K562 (cell line): ENCODE measurements at regions not wholly inside any gene's neighbourhood (a gene's known extent, or its start where the extent isn't known, plus 50 kb on each side); places are given as distances from the start of the nearest gene placed in this dataset.

Experiments used
- ATAC-seq: fragments of 200-7000 bp; cut with Tn5 transposase; 3 replicates; pipeline ENCODE4 v1.9.1; 2020; ENCODE audit warnings: moderate library complexity
- BruUV-seq: library from RNA; stranded (reverse); fragments of 400-500 nt; replicated peaks from 2 replicates; lab custom pipeline; 2021; lab: Mats Ljungman, UMichigan
- CTCF ChIA-PET: fragments of 300-600 bp; formaldehyde crosslinking; extraction: SDS; loops from one replicate; lab custom pipeline; 2021; ENCODE audit warnings: low intra/inter-chr PET ratio; lab: Yijun Ruan, JAX
- POLR2A ChIA-PET: fragments of 300-600, 350-650 bp; sonication (Branson Sonifier 250); formaldehyde crosslinking; extraction: SDS; loops from one replicate; lab custom pipeline; 2021; ENCODE audit warnings: antibody characterized with exemption, inconsistent platforms; lab: Yijun Ruan, JAX
- DNase-seq, 4 experiments: peaks; one replicate each; pipeline versions ENCODE4 v3.0.0 to v3.0.0-alpha.2; 2011 to 2018; ENCODE audit warnings: low spot score in 3 of 4, mixed read lengths in 3 of 4; ENCODE audit errors: extremely low read depth in 1 of 4
- FAIRE-seq: peaks from 2 replicates; lab custom pipeline; 2011; peaks lifted over from hg19 to GRCh38; lab: Jason Lieb, UNC
- H2AFZ ChIP-seq: 2 replicates; pipeline ENCODE4 v1.6.0; 2011; ENCODE audit warnings: low read depth, low read length, control low read depth, inconsistent platforms
- H3K27ac ChIP-seq: fragments of 200-600 bp; 3 replicates; pipeline ENCODE4 v1.8.0; 2011; ENCODE audit warnings: low read depth, mild to moderate bottlenecking, control low read depth, inconsistent platforms, low read length, moderate library complexity, mixed read lengths; ENCODE audit errors: extremely low read depth
- H3K27me3 ChIP-seq, 2 experiments: fragments of 300-600 bp in 1 of 2; 2 replicates in 1 of 2; 3 replicates in 1 of 2; pipeline versions ENCODE4 v1.6.0 to v1.8.0; 2011; ENCODE audit warnings: inconsistent platforms in 2 of 2, low read length in 2 of 2, mild to moderate bottlenecking in 1 of 2, mixed read lengths in 1 of 2, moderate library complexity in 1 of 2; ENCODE audit not compliant: control insufficient read depth in 2 of 2, insufficient read depth in 2 of 2
- H3K36me3 ChIP-seq: fragments of 300-600 bp; 3 replicates; pipeline ENCODE4 v1.8.0; 2011; ENCODE audit warnings: mild to moderate bottlenecking, low read length, inconsistent platforms; ENCODE audit not compliant: control insufficient read depth, insufficient read depth
- H3K4me1 ChIP-seq, 2 experiments: fragments of 200-600 bp in 1 of 2; replicated peaks in 1 of 2; 2 replicates in 1 of 2; 3 replicates in 1 of 2; pipeline versions ENCODE4 v1.5.1 to v1.8.0; 2011; ENCODE audit warnings: inconsistent platforms in 2 of 2, low read length in 2 of 2, mild to moderate bottlenecking in 1 of 2, mixed read lengths in 1 of 2, moderate library complexity in 1 of 2; ENCODE audit not compliant: control insufficient read depth in 2 of 2, insufficient read depth in 2 of 2
- H3K4me2 ChIP-seq: 2 replicates; pipeline ENCODE4 v1.6.1; 2011; ENCODE audit warnings: low read length, control low read depth, inconsistent platforms, mixed read lengths; ENCODE audit not compliant: insufficient read depth
- H3K4me3 ChIP-seq: fragments of 200-600 bp; sonication (generic), shearing (Covaris generic); 2 replicates; pipeline ENCODE4 v1.5.1; 2016; ENCODE audit warnings: control low read depth, inconsistent platforms
- H3K79me2 ChIP-seq: fragments of 200-600 bp; 3 replicates; pipeline ENCODE4 v1.8.0; 2011; ENCODE audit warnings: low read length, inconsistent platforms; ENCODE audit not compliant: control insufficient read depth, insufficient read depth
- H3K9ac ChIP-seq, 2 experiments: 2 replicates each; pipeline versions ENCODE4 v1.6.0 to v1.6.1; 2011; ENCODE audit warnings: low read depth in 2 of 2, low read length in 2 of 2, control low read depth in 1 of 2, inconsistent platforms in 1 of 2, mild to moderate bottlenecking in 1 of 2, mixed read lengths in 1 of 2; ENCODE audit not compliant: insufficient read depth in 1 of 2
- H3K9me1 ChIP-seq: one replicate; pipeline ENCODE4 v1.6.0; 2011; ENCODE audit warnings: inconsistent platforms, mild to moderate bottlenecking, low read length, moderate library complexity; ENCODE audit not compliant: control insufficient read depth, insufficient read depth
- H3K9me3 ChIP-seq: replicated peaks from 2 replicates; pipeline ENCODE4 v1.5.1; 2011; ENCODE audit warnings: low read depth, low read length, inconsistent platforms; ENCODE audit not compliant: control insufficient read depth, insufficient read depth
- H4K20me1 ChIP-seq: replicated peaks from 2 replicates; pipeline ENCODE4 v1.6.1; 2011; ENCODE audit warnings: low read length, inconsistent platforms, mixed read lengths; ENCODE audit not compliant: control insufficient read depth, insufficient read depth
- ARID2 ChIP-seq: fragments of 450-650 bp; IDR thresholded peaks from 2 replicates; pipeline ENCODE4 v1.6.1; 2017; ENCODE audit warnings: antibody characterized with exemption, mild to moderate bottlenecking
- CREM ChIP-seq: IDR thresholded peaks from 2 replicates; pipeline ENCODE4 v1.6.1; 2014; ENCODE audit warnings: antibody characterized with exemption, low read depth
- DMBX1 ChIP-seq: fragments of 250-450 bp; sonication (Bioruptor Pico); IDR thresholded peaks from 2 replicates; pipeline ENCODE4 v1.8.0; 2022; ENCODE audit warnings: inconsistent platforms, mild to moderate bottlenecking, moderate library complexity, borderline replicate concordance
- ELF2 ChIP-seq: fragments of 250-450 bp; sonication (Bioruptor Pico); IDR thresholded peaks from 2 replicates; pipeline ENCODE4 v1.5.0; 2021; ENCODE audit warnings: mild to moderate bottlenecking
- HSF4 ChIP-seq: fragments of 250-450 bp; sonication (Bioruptor Pico); IDR thresholded peaks from 2 replicates; pipeline ENCODE4 v2.1.2; 2022; ENCODE audit warnings: mild to moderate bottlenecking, moderate library complexity, borderline replicate concordance
- SMAD3 ChIP-seq: fragments of 450-650 bp; formaldehyde crosslinking; conservative IDR thresholded peaks from 2 replicates; pipeline ENCODE4 v1.4.0; 2020; ENCODE audit warnings: mild to moderate bottlenecking
- ZKSCAN3 ChIP-seq: fragments of 250-450 bp; sonication (Bioruptor Pico); IDR thresholded peaks from 2 replicates; pipeline ENCODE4 v1.4.0; 2020
- ZNF146 ChIP-seq: IDR thresholded peaks from one replicate; pipeline ENCODE4 v1.6.1; 2018; ENCODE audit warnings: missing compliant biosample characterization; ENCODE audit not compliant: unreplicated experiment
- ZNF347 ChIP-seq: fragments of 450-650 bp; formaldehyde crosslinking; IDR thresholded peaks from 2 replicates; pipeline ENCODE4 v1.4.0; 2020; ENCODE audit warnings: low read depth, mild to moderate bottlenecking, moderate library complexity
- WGBS: fragments of 100-300 bp; shearing (Covaris generic); methylation state at CpG from one replicate; pipeline ENCODE4 v1.1.6; 2016; ENCODE audit warnings: low coverage, mixed read lengths; ENCODE audit not compliant: insufficient coverage; ENCODE audit errors: missing lambda C conversion rate; 5-methylcytosine and 5-hydroxymethylcytosine counted together
- in situ Hi-C: fragments of 300-500 bp; cut with MboI; formaldehyde crosslinking; loops from 4 replicates; pipeline ENCODE4 v1.15.0; 2018; ENCODE audit warnings: inconsistent platforms, mixed read lengths
- intact Hi-C: fragments of 100-400 bp; cut with micrococcal nuclease; formaldehyde crosslinking; loops from 2 replicates; pipeline ENCODE4 v1.14.2; 2022
- TF ChIP-seq, protein P1 (sequence below): fragments of 250-450 bp; sonication (Bioruptor Pico); IDR thresholded peaks from 2 replicates; pipeline ENCODE4 v1.8.0; 2022; ENCODE audit warnings: inconsistent platforms, mild to moderate bottlenecking, moderate library complexity, borderline replicate concordance
- TF ChIP-seq, protein P2 (sequence below): fragments of 150-350 bp; IDR thresholded peaks from 2 replicates; pipeline ENCODE4 v1.6.1; 2014; ENCODE audit warnings: low read depth, mild to moderate bottlenecking, low read length, borderline replicate concordance
- TF ChIP-seq, protein P3 (sequence below): sonication (generic); formaldehyde crosslinking; IDR thresholded peaks from 2 replicates; pipeline ENCODE4 v1.8.1; 2023; ENCODE audit warnings: missing genetic modification reagents, mild to moderate bottlenecking, borderline replicate concordance
- TF ChIP-seq, protein P4 (sequence below): sonication (generic); formaldehyde crosslinking; IDR thresholded peaks from 2 replicates; pipeline ENCODE4 v1.8.0; 2022; ENCODE audit warnings: mild to moderate bottlenecking, missing genetic modification reagents

DNA sequence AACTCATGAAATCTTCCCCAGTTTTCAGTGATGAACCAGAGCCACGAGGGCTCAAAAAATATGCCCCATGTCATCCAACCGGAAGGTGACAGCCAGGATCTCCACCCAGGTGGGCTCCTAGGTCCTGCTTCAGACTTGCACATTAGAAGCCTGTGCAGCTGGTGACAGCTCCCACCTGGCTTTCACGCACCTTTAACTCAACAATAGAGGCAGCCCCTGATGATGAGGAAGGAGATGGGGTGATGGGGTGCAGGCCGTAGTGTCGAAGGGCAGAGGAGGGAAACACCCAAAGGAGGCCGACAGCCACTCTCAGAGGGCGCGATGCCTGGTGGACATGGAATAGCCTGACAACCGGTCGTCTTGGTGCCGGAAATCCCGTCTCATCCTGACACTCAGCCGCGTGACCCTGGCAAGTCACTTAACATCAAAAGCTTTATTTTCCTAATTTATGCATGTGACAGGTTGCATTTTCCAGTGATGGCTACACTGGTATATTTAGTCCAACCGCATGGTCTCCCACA is 118.0 kb downstream of the SOX1 start:
- no peak for DNase-seq
- ATAC-seq: no peak
- H3K9ac ChIP-seq: no peak overlapping the region
- CTCF ChIA-PET: no interaction called here
- no peaks in the 10 kb centered on the region for H3K36me3 ChIP-seq
- H3K27me3 ChIP-seq: peaks cover 0 to 31% of the 10 kb centered on the region in 2 experiments; a peak in 2 of 5 replicates
- FAIRE-seq: no peak
- H3K9me1 ChIP-seq: no peaks in the 10 kb centered on the region
- no peaks in the 10 kb centered on the region for H4K20me1 ChIP-seq
- H3K4me2 ChIP-seq: no peak overlapping the region
- H3K9me3 ChIP-seq: no peaks in the 10 kb centered on the region
- WGBS: 0% methylated on average over 11 of the region's 15 CpGs
- H3K4me1 ChIP-seq: no peaks in the 10 kb centered on the region
- no peak overlapping the region for H3K4me3 ChIP-seq
- H3K79me2 ChIP-seq: no peaks in the 10 kb centered on the region
- in situ Hi-C loops: no loop called here
- no peak overlapping the region for H3K27ac ChIP-seq
- POLR2A ChIA-PET: interaction anchor here (0.6 to 0.9 kb wide), 2 partner anchors 13 to 45 kb away, joined by 3 to 4 read pairs; no protein-coding TSS in a partner anchor
- no peak overlapping the region for H2AFZ ChIP-seq
- intact Hi-C loops: no loop called here
- BruUV-seq: no TSS peak
- TF ChIP-seq ELF2 (CRISPR knock-in tag) (no peak), ZKSCAN3 (no peak), ARID2 (no peak), CREM (no peak), ZNF146 (CRISPR knock-in tag) (no peak), ZNF347 (CRISPR knock-in tag) (no peak), HSF4 (CRISPR knock-in tag) (no peak), DMBX1 (CRISPR knock-in tag) (no peak), SMAD3 (CRISPR knock-in tag) (no peak)
- TF ChIP-seq, protein P1, sequence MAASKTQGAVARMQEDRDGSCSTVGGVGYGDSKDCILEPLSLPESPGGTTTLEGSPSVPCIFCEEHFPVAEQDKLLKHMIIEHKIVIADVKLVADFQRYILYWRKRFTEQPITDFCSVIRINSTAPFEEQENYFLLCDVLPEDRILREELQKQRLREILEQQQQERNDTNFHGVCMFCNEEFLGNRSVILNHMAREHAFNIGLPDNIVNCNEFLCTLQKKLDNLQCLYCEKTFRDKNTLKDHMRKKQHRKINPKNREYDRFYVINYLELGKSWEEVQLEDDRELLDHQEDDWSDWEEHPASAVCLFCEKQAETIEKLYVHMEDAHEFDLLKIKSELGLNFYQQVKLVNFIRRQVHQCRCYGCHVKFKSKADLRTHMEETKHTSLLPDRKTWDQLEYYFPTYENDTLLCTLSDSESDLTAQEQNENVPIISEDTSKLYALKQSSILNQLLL (CRISPR knock-in tag): no peak
- TF ChIP-seq, protein P2, sequence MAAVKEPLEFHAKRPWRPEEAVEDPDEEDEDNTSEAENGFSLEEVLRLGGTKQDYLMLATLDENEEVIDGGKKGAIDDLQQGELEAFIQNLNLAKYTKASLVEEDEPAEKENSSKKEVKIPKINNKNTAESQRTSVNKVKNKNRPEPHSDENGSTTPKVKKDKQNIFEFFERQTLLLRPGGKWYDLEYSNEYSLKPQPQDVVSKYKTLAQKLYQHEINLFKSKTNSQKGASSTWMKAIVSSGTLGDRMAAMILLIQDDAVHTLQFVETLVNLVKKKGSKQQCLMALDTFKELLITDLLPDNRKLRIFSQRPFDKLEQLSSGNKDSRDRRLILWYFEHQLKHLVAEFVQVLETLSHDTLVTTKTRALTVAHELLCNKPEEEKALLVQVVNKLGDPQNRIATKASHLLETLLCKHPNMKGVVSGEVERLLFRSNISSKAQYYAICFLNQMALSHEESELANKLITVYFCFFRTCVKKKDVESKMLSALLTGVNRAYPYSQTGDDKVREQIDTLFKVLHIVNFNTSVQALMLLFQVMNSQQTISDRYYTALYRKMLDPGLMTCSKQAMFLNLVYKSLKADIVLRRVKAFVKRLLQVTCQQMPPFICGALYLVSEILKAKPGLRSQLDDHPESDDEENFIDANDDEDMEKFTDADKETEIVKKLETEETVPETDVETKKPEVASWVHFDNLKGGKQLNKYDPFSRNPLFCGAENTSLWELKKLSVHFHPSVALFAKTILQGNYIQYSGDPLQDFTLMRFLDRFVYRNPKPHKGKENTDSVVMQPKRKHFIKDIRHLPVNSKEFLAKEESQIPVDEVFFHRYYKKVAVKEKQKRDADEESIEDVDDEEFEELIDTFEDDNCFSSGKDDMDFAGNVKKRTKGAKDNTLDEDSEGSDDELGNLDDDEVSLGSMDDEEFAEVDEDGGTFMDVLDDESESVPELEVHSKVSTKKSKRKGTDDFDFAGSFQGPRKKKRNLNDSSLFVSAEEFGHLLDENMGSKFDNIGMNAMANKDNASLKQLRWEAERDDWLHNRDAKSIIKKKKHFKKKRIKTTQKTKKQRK: no peak
- TF ChIP-seq, protein P3, sequence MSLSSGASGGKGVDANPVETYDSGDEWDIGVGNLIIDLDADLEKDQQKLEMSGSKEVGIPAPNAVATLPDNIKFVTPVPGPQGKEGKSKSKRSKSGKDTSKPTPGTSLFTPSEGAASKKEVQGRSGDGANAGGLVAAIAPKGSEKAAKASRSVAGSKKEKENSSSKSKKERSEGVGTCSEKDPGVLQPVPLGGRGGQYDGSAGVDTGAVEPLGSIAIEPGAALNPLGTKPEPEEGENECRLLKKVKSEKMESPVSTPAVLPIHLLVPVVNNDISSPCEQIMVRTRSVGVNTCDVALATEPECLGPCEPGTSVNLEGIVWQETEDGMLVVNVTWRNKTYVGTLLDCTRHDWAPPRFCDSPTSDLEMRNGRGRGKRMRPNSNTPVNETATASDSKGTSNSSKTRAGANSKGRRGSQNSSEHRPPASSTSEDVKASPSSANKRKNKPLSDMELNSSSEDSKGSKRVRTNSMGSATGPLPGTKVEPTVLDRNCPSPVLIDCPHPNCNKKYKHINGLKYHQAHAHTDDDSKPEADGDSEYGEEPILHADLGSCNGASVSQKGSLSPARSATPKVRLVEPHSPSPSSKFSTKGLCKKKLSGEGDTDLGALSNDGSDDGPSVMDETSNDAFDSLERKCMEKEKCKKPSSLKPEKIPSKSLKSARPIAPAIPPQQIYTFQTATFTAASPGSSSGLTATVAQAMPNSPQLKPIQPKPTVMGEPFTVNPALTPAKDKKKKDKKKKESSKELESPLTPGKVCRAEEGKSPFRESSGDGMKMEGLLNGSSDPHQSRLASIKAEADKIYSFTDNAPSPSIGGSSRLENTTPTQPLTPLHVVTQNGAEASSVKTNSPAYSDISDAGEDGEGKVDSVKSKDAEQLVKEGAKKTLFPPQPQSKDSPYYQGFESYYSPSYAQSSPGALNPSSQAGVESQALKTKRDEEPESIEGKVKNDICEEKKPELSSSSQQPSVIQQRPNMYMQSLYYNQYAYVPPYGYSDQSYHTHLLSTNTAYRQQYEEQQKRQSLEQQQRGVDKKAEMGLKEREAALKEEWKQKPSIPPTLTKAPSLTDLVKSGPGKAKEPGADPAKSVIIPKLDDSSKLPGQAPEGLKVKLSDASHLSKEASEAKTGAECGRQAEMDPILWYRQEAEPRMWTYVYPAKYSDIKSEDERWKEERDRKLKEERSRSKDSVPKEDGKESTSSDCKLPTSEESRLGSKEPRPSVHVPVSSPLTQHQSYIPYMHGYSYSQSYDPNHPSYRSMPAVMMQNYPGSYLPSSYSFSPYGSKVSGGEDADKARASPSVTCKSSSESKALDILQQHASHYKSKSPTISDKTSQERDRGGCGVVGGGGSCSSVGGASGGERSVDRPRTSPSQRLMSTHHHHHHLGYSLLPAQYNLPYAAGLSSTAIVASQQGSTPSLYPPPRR (CRISPR knock-in tag): no peak
- TF ChIP-seq, protein P4, sequence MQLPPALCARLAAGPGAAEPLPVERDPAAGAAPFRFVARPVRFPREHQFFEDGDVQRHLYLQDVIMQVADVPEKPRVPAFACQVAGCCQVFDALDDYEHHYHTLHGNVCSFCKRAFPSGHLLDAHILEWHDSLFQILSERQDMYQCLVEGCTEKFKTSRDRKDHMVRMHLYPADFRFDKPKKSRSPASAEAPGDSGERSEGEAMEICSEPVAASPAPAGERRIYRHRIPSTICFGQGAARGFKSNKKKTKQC (CRISPR knock-in tag): no peak
